OCI-M1 (cell line): ENCODE measurements at regions not wholly inside any gene's neighbourhood (a gene's known extent, or its start where the extent isn't known, plus 50 kb on each side); places are given as distances from the start of the nearest gene placed in this dataset.
"Not testable (repeated sequence)": the region's sequence is repeated elsewhere in the genome, so short reads cannot be mapped to it uniquely, and the experiment has no call there.

Experiments used
- DNase-seq: peaks from one replicate; lab custom pipeline; 2025; lab: John Stamatoyannopoulos, UW

DNA sequence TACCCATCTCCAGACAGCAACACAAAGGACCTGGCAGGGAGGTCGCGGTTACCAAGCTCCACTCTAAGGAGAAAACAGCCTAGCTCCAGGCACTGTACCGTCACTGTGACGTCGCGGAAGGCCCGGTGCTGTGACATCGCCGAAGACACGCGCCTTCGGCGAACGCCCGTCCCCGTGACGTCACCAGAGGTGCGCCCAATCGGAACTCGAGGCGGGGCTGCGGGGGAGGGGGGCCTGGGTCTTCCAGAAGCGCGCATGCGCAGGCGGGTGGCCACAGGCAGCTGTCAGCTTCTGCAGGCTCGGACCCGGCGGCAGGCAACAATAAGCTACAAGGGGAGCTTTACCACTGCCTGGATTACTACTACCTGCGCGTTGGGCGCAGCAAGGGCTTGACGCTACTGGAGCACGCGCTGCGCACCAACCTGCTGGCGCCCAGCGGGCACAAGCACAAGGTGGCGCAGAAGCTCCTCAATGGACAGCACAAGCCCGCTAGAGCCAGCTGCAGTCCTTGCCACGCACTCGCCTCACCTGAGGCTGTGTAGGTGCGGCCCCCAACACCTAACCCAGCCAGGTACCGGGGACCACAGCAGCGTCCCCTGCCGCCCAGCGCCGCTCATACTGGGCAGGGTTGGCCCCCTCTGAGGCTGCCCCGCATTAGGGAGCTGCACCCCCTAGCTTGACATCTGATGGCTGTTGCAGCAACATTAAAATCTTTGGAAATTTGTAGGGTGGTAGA is 208.4 kb downstream of the TPST1 start:
- DNase-seq, result peak; percentile 97

DNA sequence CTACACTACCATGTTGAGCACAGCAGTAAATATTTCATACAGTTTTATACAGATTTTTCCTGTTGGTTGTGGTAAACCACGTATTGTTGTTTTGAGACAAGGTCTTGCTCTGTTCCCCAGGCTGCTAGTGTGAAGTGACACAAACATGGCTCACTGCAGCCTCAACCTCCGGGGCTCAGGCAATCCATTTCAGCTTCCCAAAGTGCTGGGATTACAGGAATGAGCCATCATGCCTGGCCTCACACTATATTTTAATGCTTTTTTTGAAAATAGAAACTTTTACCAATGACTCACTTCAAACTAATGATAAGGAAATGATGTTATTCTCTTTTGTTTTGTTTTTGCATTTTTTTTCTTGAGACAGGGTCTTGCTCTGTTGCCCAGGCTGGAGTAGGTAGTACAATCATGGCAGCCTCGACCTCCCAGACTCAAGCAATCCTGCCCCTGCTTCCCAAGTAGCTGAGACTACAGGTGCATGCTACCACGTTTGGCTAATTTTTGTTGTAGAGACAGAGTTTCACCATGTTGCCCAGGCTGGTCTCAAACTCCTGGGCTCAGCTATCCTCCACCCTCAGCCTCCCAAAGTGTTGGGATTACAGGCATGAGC is 210.6 kb downstream of the TPST1 start:
- no peak for DNase-seq

DNA sequence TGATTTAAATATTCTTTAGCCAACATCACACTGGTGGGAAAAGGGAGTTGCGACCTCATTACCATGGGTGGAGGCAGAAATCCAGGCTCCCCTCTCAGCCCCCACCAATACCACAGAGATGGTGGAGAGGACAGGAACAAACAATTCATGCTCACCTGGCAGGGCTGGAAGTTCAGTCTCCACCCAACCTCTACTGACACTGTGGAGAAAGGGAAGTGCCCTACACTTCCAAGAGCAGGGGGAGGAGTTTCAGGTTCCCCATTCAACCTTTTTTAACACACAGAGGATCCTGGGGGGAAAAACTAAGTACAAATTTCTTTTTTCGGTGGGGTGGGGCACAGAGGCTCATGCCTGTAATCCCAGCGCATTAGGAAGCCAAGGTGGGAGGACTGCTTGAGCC is 210.1 kb upstream of the KCTD7 start:
- no peak for DNase-seq

DNA sequence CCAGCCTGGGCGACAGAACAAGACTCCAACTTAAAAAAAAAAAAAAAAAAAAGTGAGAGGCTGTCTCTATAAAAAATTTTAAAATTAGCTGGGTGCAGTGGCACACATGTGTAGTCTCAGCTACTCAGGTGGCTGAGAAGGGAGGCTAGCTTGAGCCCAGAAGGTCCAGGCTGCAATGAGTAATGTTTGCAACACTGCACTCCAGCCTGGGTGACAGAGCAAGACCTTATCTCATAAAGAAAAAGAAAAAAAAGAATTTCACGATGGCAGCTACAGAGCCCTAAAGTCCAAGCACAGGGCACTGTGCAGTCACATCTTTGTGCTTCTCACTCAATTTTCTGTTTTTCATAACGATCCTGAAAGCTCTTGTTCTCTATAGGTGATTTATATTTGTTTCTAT is 209.5 kb upstream of the KCTD7 start:
- peak; percentile 81 for DNase-seq

DNA sequence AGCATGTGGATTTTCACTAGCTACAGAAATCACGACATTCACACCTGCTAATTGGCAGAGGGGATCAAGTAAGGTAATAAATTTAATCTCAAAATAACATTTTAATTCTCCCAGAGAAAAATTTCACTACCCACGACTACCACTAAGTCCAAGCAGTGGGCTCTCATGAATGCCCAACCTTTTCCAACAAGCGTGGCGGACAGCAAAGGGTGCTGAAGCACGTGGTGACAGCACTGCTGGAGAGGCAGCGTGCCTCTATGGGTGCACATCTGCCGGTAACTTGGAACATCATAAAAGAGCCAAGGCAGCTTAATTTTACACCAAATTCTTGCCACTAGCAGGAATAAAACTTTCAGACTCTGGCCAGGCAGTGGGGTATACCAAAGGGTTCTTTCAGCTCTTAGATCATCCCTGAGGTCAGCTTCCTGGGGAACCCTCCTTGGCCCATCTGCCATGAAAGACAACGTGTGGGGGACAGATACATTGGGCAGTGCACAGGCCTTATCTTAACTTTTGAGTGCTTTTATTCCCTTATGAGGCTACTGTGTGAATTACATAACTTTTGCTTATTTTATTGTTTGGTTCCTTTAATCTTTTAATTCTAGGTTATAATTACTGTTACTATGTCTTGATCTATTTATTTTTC is 206.7 kb upstream of the KCTD7 start:
- peak; percentile 36 for DNase-seq

DNA sequence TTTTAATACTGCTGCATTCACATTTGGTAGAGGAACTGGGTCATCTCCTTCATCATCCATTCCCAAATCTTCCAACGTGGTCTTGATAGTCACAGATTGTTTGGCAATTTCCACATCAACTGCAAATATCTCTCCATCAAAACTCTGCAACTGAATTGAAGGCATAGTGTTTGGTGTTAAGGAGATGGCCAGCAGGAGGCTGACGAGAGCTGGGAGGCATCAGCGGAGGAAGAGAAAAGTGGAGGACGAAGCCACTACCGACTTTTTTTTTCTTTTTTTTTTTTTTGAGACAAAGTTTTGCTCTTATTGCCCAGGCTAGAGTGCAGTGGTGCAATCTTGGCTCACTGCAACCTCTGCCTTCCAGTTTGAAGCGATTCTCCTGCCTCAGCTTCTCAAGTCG is 205.0 kb upstream of the KCTD7 start:
- no peak for DNase-seq

DNA sequence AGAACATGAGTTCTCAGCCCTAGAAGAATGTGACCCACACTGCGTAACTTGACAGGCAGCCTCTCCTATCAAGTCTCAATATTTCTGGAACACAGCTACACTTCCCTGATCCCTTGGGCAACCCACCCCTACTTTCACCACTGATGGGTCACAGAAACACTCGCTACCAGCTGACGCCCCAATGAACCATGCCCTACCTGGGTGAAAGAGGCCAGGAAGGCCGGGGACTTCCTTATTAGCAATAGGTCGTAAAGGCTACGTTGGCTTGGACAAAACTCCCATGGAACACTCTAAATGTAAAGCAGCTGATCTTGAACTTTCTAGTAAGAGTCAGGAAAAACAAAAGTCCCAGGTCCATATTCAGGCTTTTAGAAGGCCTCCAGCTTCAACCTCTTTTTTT is 202.3 kb upstream of the KCTD7 start:
- no peak for DNase-seq

DNA sequence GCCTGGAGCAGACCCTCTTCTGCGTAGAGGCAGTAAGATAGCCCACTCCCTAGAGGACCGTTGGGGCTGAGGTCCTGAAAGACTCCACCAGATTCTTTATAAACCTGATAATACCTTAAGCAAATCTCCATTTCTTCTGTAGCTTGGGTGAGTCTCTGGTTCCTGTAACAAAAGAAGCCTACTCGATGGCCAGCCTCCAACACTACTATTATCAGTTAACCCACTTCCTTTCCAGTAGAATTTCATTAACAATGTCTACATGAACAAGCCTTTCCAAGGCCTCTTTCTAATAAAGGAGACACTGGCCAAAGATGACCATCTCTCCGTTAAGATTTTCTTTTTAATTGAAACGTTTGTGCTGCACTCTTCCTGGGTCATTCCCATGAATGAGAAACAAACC is 201.7 kb upstream of the KCTD7 start:
- DNase-seq, result no peak

DNA sequence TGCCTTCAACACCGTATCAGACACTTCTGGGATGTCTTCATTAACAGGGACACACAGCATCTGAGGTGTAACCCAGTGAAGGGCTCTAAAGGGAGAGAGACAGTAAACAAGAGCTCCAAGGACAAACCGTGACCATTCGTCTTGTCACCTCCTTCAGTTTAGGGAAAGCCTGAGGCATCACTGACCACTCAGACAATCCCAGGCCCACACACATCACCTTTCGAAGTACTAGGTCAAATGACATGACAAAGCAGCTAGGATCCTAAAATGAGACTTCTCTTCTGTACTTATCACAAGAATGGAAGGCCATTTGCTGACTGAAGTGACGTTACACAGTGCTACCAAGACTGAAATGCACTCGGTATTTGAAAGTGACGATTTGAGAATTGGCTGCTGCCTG is 200.7 kb upstream of the KCTD7 start:
- no peak for DNase-seq

DNA sequence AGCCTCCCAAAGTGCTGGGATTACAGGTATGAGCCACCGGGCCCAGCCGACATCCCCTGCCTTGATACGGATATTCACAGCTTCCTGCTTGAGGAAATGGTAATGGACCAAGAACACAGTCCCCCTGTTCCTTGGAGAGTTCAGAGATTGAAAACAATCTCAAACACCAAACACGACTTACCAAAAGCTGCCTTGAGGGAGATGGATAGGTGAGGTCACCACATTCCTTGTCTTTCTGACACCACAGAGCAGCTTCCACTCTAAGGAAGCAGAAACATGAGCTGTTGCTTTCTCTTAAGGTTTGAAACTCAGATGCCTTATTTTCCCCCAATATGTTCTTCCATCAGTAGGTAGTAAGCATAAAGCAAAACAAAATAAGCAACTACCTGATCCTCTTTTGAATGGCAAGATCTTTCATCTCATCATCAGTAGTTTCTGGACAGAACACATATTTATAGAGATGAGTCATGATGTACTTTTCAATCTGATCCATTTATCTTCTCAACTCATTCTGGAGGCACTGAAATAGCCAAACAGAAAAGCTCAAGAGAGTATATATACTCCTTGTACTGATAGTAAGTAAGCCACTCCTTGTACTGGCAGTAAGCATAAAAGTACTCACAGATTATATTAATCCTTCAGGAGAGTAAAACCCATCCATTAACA is 199.1 kb upstream of the KCTD7 start:
- no peak for DNase-seq

DNA sequence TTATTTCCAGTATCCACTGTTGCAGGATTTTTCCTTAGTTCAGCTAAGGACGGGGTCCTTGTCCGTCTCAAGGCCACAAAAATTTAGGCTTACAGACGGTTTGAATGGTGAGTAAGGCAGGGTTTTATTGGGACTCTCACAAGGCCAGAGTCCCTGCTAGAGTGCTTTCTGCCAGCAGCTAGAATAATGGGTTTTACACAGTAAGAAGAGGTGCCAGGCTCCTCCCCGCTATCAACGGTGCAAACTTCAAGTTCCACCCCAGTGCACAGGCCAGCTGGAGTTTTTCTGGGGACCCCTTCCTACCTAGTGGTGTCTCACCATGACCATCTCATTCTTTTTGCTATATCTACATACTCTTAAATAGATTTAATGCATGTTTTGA is 198.5 kb upstream of the KCTD7 start:
- no peak for DNase-seq

DNA sequence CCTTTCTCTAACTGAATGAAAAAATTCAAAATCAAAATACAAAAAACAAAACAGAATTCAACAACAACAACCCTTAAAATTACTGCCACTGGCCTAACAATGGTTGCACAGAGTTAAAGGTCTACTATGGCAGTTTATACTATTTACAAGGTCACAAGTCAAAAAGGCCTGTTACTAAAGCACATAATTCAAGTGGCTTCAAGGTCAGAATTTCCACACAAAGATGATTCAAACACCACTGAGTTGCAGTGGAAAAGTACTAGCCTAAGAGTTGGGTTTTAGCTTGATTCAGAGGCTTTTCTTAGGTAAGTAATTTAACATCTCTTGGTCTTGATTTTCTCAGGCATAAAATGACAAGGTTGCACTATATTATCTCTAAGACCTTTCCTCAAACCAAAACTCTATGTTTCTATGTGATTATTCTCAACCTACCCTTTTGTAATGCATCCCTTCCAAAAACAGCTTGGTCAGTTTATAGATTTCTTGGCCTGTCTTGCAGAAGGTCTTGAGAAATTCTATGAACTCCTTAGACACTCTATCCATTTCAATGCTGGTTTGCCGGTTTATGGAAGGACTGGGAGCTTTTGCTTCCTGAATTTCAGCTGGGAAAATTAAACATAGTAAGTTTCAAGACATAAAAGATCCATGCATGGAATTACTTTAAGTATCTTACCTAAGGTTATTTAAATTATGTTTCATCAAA is 189.8 kb upstream of the KCTD7 start:
- peak; percentile 71 for DNase-seq

DNA sequence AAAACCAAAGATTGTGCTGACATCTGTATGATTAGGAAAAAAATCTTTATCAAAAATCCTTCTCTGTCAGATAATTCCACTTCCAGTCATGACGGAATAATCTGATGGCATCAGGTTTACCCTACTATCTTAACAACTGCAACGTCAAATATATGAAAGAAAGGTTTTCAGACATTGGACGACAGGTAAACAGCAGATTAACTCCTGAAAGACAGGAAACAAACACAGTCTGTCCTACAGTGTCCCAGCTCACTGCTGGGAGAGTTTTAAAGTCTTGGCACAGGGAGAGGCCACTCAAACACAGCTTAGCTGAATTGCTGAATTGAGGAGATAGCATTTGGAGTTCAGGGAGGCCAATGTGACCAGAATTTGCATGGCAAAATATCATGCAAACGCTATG is 186.3 kb upstream of the KCTD7 start:
- DNase-seq, result no peak

DNA sequence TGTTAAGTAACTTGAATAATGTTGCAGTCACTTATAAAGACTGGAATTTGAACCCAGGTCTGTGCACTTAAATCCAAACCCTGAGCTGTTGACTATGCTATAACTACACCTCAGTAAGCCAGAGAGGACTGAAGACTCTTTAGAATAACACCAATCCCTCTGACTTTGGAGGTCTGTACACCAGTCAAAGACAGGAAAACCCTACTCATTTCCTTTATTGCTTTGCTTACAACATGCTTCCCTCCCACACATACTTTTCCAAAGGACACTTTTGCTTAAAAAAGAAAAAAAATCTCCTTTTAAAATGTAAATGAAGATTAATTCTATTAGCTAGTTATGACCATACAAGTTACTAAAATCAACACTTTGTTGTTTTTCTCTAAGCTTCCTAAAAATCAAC is 184.7 kb upstream of the KCTD7 start:
- peak; percentile 41 for DNase-seq

DNA sequence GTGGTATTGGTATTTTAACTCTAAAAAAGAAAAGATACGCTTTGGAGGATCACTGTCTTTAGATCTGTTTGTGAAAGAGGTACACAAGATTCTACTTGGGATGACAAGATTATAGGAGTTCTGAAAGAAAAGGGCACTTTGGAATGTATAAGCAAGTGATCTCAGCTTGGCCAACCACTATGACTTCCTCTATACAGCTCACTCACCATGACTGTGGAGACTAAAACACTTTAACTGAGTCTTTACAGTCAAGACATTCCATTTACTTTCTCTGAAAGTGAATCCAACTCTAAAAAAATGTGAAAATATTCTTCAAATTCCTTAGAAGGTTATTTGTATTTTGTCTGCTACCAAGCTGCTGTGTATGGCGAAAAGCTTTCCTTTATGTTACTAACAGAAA is 181.7 kb upstream of the KCTD7 start:
- not testable (repeated sequence) for DNase-seq

DNA sequence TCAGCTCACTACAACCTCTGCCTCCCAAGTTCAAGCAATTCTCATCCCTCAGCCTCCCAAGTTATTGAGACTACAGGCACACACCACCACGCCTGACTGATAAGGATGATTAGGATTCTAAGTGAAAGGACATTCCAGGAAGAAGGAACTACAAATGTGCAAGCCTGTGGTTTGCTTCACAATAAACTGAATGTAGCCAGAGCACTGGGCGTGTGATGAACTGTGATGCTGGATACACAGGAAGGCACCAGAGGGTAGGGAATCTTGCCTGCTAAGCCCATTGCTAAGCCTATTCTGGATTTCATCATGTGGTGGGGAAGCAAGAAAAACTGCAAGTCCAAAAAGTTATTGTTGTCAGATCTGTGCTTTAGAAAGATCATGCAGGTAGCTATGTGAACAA is 177.9 kb upstream of the KCTD7 start:
- not testable (repeated sequence) for DNase-seq

DNA sequence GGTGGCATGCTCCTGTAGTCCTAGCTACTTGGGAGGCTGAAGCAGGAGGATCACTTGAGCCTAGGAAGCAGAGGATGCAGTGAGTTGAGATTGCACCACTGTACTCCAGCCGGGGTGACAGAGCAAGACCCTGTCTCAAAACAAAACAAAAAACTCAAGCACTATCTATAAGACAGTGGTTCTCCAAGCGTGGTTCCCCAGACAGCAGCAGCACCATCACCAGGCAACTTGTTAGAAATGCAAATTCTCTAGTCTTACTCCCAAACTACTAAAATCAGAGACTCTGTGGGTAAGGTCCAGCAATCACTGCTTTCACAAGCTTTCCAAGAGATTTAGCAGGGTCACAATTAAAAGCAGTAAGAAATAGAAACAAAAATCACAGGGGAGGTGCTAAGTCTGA is 177.0 kb upstream of the KCTD7 start:
- not testable (repeated sequence) for DNase-seq

DNA sequence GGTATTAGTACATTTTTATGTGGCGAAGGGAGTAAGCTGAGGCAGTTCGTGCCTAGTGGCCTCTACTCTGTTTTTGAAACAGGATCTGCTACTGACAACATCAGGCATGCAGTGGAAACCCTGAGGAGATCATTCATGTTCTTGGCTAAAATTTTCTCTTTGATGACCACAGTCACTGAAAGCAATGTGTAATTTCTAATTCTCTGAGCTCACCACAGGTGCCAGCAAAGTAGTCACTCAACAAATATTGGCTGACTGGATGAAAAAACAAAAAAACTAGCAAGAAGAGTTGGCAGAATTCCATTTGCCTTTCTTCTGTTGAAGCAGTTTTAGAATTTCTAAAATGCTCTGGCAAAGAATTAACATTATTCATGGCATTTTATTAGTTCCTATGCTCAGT is 176.5 kb upstream of the KCTD7 start:
- DNase-seq, result no peak

DNA sequence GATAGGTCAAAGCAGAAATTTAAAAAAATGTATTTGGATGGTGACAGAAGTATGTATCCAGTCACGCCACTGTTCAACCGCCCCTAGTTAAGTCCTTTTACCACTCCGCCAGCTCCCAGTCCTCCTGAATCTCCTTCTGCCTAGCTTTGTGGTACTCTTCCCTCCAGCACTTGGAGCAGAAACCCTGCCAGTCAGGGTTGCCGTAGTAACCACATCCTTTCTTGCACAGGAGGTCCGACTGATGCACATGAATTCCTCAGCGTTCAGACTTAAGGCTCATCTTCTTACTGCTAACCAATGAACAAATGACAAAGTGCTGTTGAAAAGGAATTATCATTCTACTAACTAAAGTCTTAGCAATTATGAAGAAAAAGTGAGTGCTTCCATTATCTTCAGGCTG is 175.3 kb upstream of the KCTD7 start:
- DNase-seq, result no peak

DNA sequence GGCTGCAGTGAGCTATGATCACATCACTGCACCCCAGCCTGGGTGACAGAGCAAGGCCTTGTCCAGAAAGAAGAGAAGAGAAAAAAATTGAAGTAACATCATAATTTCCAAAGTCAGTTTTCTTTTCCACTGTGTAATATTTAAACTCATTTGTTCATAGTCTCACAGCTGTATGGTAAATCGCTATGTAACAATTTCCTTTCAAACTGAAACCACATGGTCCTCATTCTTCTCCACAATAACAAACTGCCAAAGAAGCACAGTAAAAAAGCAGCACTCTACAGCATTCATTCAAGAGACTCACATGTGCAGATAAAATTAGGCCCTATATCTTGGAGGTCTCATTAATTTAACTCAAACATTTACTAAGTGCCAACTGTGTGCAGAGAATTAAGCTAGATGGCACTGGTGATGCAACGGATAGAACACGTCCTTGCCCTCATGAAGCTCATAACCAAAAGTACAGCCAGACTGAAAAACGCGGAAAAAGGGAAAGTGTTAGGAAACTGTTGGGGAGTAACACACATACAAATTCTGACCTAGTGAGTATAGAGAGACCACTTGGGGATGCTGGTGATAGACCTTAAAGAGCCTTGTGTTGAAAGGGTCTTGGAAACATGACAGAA is 174.0 kb upstream of the KCTD7 start:
- no peak for DNase-seq

DNA sequence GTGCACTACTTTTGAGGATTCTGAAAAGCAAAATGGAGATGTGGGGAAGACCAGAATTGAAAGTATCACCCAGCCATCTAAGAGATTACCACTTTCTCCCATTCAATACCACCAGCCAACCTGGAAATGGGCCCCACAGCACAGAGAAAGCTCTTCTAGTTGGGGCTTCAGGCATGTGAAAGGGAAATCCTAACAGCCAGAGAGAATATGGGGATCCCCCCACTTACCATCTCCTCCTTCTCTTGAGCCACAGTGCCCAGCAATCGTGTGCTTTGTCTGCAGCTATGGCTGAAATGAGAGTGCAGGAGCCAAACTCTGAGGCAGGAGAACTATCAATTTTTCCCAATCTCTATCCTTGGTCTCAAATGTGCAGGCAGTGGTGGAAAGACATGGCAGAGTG is 173.2 kb upstream of the KCTD7 start:
- not testable (repeated sequence) for DNase-seq

DNA sequence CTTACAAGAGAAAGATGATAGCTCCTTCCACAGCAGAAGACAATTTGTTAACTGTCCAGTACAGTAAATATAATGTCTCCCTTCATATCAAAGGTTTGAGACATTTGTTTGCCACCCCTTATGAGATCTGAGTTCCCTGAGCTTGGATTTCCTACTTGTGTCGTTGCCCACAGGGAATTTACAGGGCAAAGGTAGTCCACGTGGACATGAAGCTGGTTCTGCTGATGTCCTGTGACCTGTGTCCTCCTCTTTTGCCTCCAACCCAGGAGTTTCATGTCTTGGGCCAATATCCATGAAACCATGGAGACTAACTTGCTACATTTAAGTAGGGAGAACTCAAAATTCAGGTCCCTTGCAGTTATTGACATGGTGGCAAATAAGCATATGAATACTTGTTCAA is 172.2 kb upstream of the KCTD7 start:
- not testable (repeated sequence) for DNase-seq
